Thymus (tissue), 11 donors: ENCODE measurements at regions not wholly inside any gene's neighbourhood (a gene's known extent, or its start where the extent isn't known, plus 50 kb on each side); places are given as distances from the start of the nearest gene placed in this dataset.

Source experiments
- DNase-seq, 9 donors: peaks; one replicate each; pipeline ENCODE4 v3.0.0-alpha.2; 2013; ENCODE audit warnings: low spot score in 9 of 9, low read depth in 6 of 9, missing footprints in 1 of 9
- H3K27ac ChIP-seq, 2 donors: one replicate each; pipeline ENCODE4 v1.5.1; 2013; ENCODE audit warnings: control low read depth in 1 of 2, low read depth in 1 of 2, low read length in 1 of 2, mild to moderate bottlenecking in 1 of 2, moderate library complexity in 1 of 2
- H3K27me3 ChIP-seq, 2 donors: one replicate each; pipeline ENCODE4 v1.5.1; 2013; ENCODE audit warnings: low read length in 1 of 2; ENCODE audit not compliant: control insufficient read depth in 2 of 2, insufficient read depth in 1 of 2
- H3K36me3 ChIP-seq, 2 donors: one replicate each; pipeline ENCODE4 v1.5.1; 2013; ENCODE audit warnings: low read length in 1 of 2, mild to moderate bottlenecking in 1 of 2, moderate library complexity in 1 of 2; ENCODE audit not compliant: control insufficient read depth in 2 of 2, insufficient read depth in 2 of 2
- H3K4me1 ChIP-seq, 2 donors: one replicate each; pipeline ENCODE4 v1.5.1; 2013; ENCODE audit warnings: low read length in 2 of 2; ENCODE audit not compliant: control insufficient read depth in 2 of 2, insufficient read depth in 2 of 2
- H3K4me3 ChIP-seq, 2 donors: one replicate each; pipeline ENCODE4 v1.5.1; 2013; ENCODE audit warnings: low read length in 2 of 2, control low read depth in 1 of 2, mild to moderate bottlenecking in 1 of 2
- H3K9me3 ChIP-seq, 2 donors: one replicate each; pipeline ENCODE4 v1.5.1; 2013; ENCODE audit warnings: low read length in 1 of 2, mild to moderate bottlenecking in 1 of 2; ENCODE audit not compliant: control insufficient read depth in 2 of 2, insufficient read depth in 1 of 2
- WGBS: extraction: QIAGEN DNeasy Blood & Tissue Kit; methylation state at CpG from one replicate; pipeline ENCODE4 v1.1.7; 2013; 5-methylcytosine and 5-hydroxymethylcytosine counted together
- donor health status: healthy.

DNA sequence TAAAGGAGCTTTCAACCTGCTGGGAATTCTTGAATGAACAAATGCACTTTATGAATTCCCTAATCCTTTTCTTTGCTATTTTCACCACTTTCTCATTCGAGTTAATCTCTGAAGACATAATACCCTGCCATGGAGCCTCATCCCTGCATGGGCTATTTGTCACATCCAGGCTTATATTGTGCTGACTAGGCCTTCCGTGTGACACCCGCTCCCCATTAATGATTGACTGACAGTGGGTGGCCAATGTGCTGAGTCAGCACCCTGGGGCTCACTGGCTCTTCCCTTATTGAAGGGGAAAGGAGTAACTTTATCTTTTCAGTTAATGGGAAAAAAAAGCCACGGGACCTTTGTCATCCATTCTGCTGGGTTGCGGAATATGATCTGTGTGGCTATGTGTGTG is 1024.8 kb upstream of the EEF2KMT start:
- no peak overlapping the region for H3K27ac ChIP-seq
- H3K36me3 ChIP-seq: no peaks in the 10 kb centered on the region
- H3K9me3 ChIP-seq: no peaks in the 10 kb centered on the region
- 70% methylated on average over 5 of the region's 5 CpGs for WGBS
- H3K4me1 ChIP-seq: no peaks in the 10 kb centered on the region
- H3K4me3 ChIP-seq: no peak overlapping the region
- no peak for DNase-seq
- no peaks in the 10 kb centered on the region for H3K27me3 ChIP-seq

DNA sequence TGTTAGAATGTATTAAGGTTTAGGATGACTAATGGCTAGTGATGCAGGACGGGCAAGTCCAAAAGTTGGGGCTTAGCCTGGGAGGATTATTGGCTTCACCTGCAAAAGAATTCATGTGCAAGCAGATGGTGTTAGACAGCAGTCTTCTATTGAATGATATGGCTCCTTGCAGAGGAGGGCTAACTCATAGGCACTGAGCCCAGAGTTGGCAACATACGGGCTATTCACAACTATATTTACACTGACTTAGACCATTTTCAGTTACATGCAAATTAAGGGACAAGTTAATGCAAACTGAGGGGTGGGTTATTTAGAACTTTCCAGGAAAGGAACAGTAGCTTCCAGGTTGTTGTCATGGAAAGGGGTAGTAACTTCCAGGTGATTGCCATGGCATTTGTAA is 1017.1 kb upstream of the EEF2KMT start:
- Histone ChIP-seq H3K4me1 (no peaks in the 10 kb centered on the region), H3K4me3 (no peak overlapping the region), H3K27me3 (no peaks in the 10 kb centered on the region), H3K36me3 (no peaks in the 10 kb centered on the region), H3K27ac (no peak overlapping the region), H3K9me3 (no peaks in the 10 kb centered on the region)
- DNase-seq: no peak
- WGBS: 82% methylated on average over 2 of the region's 2 CpGs

DNA sequence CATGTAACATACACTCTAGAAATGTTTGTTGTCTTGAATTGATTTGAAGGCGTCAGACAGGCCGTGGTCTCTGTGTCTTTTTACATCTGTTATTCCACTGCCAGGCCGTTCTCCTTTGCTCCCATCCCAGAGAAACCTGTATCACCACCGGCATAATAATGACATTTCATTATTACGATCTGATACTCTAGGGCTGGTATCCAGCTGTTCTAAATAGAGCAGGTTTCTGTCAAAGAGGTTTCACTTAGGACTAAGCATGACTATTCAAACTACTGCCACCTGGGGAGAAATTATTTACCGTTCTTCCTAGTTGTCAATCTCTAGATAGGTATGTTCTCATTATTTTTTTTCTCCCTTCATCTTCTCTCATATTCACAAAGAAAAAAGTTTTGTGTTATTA is 1016.2 kb upstream of the EEF2KMT start:
- no peaks in the 10 kb centered on the region for H3K36me3 ChIP-seq
- WGBS: 67% methylated on average over 6 of the region's 6 CpGs
- no peaks in the 10 kb centered on the region for H3K27me3 ChIP-seq
- DNase-seq: no peak
- no peaks in the 10 kb centered on the region for H3K9me3 ChIP-seq
- no peak overlapping the region for H3K27ac ChIP-seq
- H3K4me3 ChIP-seq: no peak overlapping the region
- H3K4me1 ChIP-seq: no peaks in the 10 kb centered on the region

DNA sequence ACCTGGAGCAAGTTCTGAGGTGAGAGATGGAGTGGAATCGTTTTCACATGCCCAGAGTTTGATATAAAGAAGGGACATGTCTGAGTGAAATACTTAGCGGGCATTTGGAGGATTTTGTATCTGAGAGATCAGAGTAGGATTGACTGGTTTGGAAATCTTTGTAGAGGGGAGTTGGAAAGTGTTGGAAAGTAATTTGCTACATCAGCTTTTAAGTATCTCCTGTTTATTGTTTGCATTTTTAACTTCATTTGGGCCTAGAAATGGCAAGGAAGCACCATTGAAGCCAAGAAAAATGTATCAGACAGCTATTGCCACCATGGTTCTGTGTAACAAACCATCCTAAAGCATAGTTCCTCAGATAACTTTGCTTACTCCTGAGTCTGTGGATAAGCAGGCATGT is 1015.1 kb upstream of the EEF2KMT start:
- H3K4me1 ChIP-seq: no peaks in the 10 kb centered on the region
- H3K27me3 ChIP-seq: no peaks in the 10 kb centered on the region
- no peak overlapping the region for H3K27ac ChIP-seq
- no peaks in the 10 kb centered on the region for H3K9me3 ChIP-seq
- DNase-seq: no peak
- WGBS: 79% methylated on average over 2 of the region's 2 CpGs
- H3K36me3 ChIP-seq: no peaks in the 10 kb centered on the region
- no peak overlapping the region for H3K4me3 ChIP-seq

DNA sequence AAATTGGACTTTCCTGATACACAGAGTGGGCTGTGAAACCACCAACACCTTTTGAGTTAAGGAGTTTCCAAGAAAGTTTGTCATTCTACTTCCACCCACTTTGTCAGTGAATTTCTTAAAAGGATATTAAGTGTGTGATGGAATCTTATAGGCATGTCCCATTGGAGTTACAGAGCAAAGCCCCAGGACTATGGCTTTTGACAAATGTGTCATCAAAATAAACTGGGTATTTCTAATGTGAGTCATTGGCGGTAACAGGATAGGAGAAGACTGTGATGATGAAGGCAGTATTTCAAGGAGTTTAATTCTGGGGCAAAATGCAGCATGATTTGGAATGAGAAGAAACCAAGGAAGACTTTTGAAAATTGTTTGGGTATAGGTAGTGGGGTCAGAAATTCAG is 1013.8 kb upstream of the EEF2KMT start:
- Histone ChIP-seq H3K27ac (no peak overlapping the region), H3K4me1 (no peaks in the 10 kb centered on the region), H3K9me3 (no peaks in the 10 kb centered on the region), H3K4me3 (no peak overlapping the region), H3K27me3 (no peaks in the 10 kb centered on the region), H3K36me3 (no peaks in the 10 kb centered on the region)
- DNase-seq: no peak
- 93% methylated on average over 1 of the region's 1 CpG for WGBS

- WGBS: 92% methylated on average over 3 of the region's 3 CpGs
These were observed 1012.8 kb upstream of the EEF2KMT start for GRCh38 chr16:6110346-6110745.

DNA sequence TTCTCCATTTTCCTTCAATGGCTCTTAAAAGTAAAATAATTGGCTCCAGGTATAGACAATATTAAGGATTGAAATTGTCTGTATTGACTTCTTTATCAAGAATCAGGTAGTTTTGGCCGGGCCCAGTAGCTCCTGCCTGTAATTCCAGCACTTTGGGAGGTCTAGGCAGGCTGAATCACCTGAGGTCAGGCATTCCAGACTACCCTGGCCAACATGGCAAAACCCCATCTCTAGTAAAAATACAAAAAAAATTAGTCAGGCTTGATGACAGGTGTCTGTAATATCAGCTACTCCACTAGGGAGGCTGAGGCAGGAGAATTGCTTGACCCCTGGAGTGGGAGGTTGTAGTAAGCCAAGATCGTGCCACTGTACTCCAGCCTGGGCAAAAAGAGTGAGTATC is 1008.5 kb upstream of the EEF2KMT start:
- Histone ChIP-seq H3K9me3 (no peaks in the 10 kb centered on the region), H3K4me1 (no peaks in the 10 kb centered on the region), H3K4me3 (no peak overlapping the region), H3K27ac (no peak overlapping the region), H3K36me3 (no peaks in the 10 kb centered on the region), H3K27me3 (no peaks in the 10 kb centered on the region)
- WGBS: 68% methylated on average over 2 of the region's 2 CpGs
- DNase-seq: no peak

More at GRCh38 chr16:6110346-6110745, 1012.8 kb upstream of the EEF2KMT start:
- no peaks in the 10 kb centered on the region for H3K36me3 ChIP-seq
- no peaks in the 10 kb centered on the region for H3K27me3 ChIP-seq
- no peak overlapping the region for H3K4me3 ChIP-seq
- H3K27ac ChIP-seq: no peak overlapping the region
- DNase-seq: no peak
- H3K9me3 ChIP-seq: no peaks in the 10 kb centered on the region
- no peaks in the 10 kb centered on the region for H3K4me1 ChIP-seq

DNA sequence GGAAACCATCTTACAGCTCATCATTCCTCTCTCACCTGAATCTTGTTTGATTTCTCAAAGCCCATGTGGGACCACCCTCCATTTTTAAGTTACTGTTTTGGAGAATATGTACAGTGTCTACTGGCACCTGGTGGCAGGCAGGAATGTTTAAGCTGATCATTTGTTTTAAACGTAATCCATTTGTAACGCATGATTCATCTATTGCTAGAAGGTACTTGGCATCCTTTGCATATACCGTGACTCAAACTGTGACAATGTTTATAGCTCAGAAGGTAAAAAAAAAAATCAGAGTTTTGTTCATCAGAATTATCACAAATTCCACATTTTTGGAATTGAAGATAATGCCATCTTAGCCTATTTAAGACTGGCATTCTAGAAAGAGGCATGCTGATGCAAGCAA is 1007.5 kb upstream of the EEF2KMT start:
- 78% methylated on average over 3 of the region's 3 CpGs for WGBS
- Histone ChIP-seq H3K9me3 (no peaks in the 10 kb centered on the region), H3K4me3 (no peak overlapping the region), H3K4me1 (no peaks in the 10 kb centered on the region), H3K27me3 (no peaks in the 10 kb centered on the region), H3K36me3 (no peaks in the 10 kb centered on the region), H3K27ac (no peak overlapping the region)
- DNase-seq: no peak

- DNase-seq: no peak
- H3K9me3 ChIP-seq: no peaks in the 10 kb centered on the region
- no peaks in the 10 kb centered on the region for H3K4me1 ChIP-seq
- H3K27ac ChIP-seq: no peak overlapping the region
- WGBS: 84% methylated on average over 3 of the region's 3 CpGs
- H3K36me3 ChIP-seq: no peaks in the 10 kb centered on the region
- no peaks in the 10 kb centered on the region for H3K27me3 ChIP-seq
- H3K4me3 ChIP-seq: no peak overlapping the region
These were observed 1006.8 kb upstream of the EEF2KMT start for GRCh38 chr16:6104428-6104827.

DNA sequence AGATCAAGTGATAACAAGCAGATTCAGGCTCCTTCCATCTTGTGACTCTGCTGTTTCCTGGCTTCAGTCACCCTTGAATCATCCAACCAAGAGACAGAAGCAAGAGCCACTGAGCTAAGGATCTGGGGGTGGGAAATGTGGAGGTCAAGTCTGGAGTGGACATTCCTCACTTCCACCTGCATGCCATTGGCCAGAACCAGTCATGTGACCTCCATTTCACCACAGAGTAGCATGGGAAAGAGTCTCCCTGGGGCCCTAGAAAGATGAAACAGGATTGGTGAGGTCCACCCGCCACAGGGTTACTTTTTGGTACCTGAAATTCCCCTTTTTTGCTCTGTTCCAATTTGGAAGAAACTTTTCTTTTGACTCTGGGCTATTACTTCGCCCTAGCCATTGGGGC is 1006.0 kb upstream of the EEF2KMT start:
- H3K36me3 ChIP-seq: no peaks in the 10 kb centered on the region
- 67% methylated on average over 2 of the region's 2 CpGs for WGBS
- no peak overlapping the region for H3K4me3 ChIP-seq
- no peaks in the 10 kb centered on the region for H3K27me3 ChIP-seq
- no peak for DNase-seq
- no peak overlapping the region for H3K27ac ChIP-seq
- no peaks in the 10 kb centered on the region for H3K4me1 ChIP-seq
- H3K9me3 ChIP-seq: no peaks in the 10 kb centered on the region
